ENCODE measurements at regions not wholly inside any gene's neighbourhood (a gene's known extent, or its start where the extent isn't known, plus 50 kb on each side); places are given as distances from the start of the nearest gene placed in this dataset.

DNA sequence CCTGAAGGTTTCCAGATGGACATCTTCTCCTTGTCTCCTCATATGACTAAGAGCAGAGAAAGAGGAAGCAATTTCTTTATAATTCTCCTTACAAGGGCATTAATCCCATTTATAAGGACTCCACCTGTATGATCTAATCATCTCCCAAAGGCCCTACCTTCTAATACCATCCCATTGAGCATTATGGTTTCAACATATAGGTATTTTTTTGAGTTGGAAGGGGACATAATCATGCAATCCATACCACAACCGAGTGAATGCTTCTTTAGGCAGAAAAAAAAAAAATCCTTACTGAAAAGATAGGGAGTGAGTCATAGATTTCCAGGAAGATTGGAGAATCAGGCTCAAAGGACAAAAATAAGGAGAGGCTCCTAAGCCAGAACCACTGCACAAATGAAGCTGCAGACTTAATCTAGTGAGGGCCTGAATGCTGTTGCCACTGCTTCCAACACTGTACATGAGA lies 312.5 kb upstream of the HS3ST1 start:
- WGBS, 2 experiments (ENCODE audit: extremely low coverage in 1 of 2, insufficient coverage in 1 of 2, insufficient read length in 1 of 2, insufficient replicate concordance in 2 of 2, low coverage in 1 of 2, low lambda C conversion rate in 2 of 2, missing lambda C conversion rate in 1 of 2), result 85% methylated on average over 1 of the region's 1 CpG; no CpG with 5 or more reads in 1 of the 2 experiments
- Histone ChIP-seq H2AFZ (ENCODE audit: low read length) (no peak overlapping the region), H3K9ac (replicated peaks in 1 of 4; ENCODE audit: extremely low read depth in 1 of 4, low read depth in 3 of 4, low read length in 3 of 4) (no peak overlapping the region), H4K5ac (ENCODE audit: insufficient read length, low read depth, low read length) (no peak overlapping the region), H3K18ac (ENCODE audit: extremely low read depth, low read length) (no peak overlapping the region), H2BK20ac (ENCODE audit: low read length) (no peak overlapping the region), H3K14ac (ENCODE audit: insufficient read length) (no peak overlapping the region), H2BK15ac (ENCODE audit: low read length) (no peak overlapping the region), H3K79me2 (ENCODE audit: control insufficient read depth in 1 of 2, insufficient read depth in 2 of 2, low read length in 2 of 2) (no peaks in the 10 kb centered on the region), H3K4me1 (replicated peaks in 1 of 4; ENCODE audit: control insufficient read depth in 3 of 4, insufficient read depth in 4 of 4, low read length in 3 of 4) (no peaks in the 10 kb centered on the region), H3K79me1 (ENCODE audit: low read depth, low read length) (no peaks in the 10 kb centered on the region), H2BK120ac (replicated peaks; ENCODE audit: low read depth, low read length) (no peak overlapping the region), H2AK5ac (ENCODE audit: low read depth, low read length) (no peak overlapping the region), H3K27ac (ENCODE audit: low read depth, low read length) (no peak overlapping the region), H3K27me3 (replicated peaks in 1 of 4; ENCODE audit: control insufficient read depth in 3 of 4, extremely low read depth in 1 of 4, insufficient read depth in 3 of 4, low read length in 3 of 4) (no peaks in the 10 kb centered on the region), H3K4me3 (ENCODE audit: extremely low read depth in 1 of 4, insufficient read depth in 2 of 4, low read depth in 3 of 4, low read length in 4 of 4) (no peak overlapping the region), H3K4me2 (ENCODE audit: insufficient read depth in 1 of 2, low read depth in 2 of 2, low read length in 2 of 2) (no peak overlapping the region), H2BK5ac (ENCODE audit: low read depth, low read length) (no peak overlapping the region), H3K23me2 (ENCODE audit: low read depth, low read length) (no peaks in the 10 kb centered on the region; the same call in 1 of the 2 replicates), H3K36me3 (ENCODE audit: control insufficient read depth in 2 of 4, insufficient read depth in 4 of 4, low read length in 3 of 4) (no peaks in the 10 kb centered on the region), H4K91ac (replicated peaks; ENCODE audit: insufficient read length, low read length) (no peak overlapping the region), H2BK12ac (ENCODE audit: low read depth, low read length) (no peak overlapping the region), H4K8ac (ENCODE audit: extremely low read depth, insufficient read depth, low read length) (no peak overlapping the region), H3K9me3 (ENCODE audit: insufficient read depth in 2 of 2, low read depth in 1 of 2, low read length in 1 of 2) (peaks cover 0 to 3% of the 10 kb centered on the region in 2 experiments; a peak in 2 of 4 replicates), H3K4ac (replicated peaks; ENCODE audit: insufficient read length, low read depth, low read length) (no peak overlapping the region), H4K20me1 (replicated peaks in 1 of 2; ENCODE audit: control insufficient read depth in 1 of 2, insufficient read depth in 2 of 2, low read length in 2 of 2) (no peaks in the 10 kb centered on the region), H3K23ac (ENCODE audit: insufficient read length) (no peak overlapping the region), H3K56ac (replicated peaks; ENCODE audit: insufficient read length, low read depth, low read length) (no peak overlapping the region)
- POLR2A ChIA-PET (ENCODE audit: partially characterized antibody), result no interaction called here
- TF ChIP-seq POU5F1 (IDR thresholded peaks at IDR 0.05; ENCODE audit: low read depth, low read length) (no peak), EP300 (IDR thresholded peaks at IDR 0.05; ENCODE audit: borderline replicate concordance in 1 of 2, low read depth in 2 of 2, low read length in 2 of 2) (no peak), GTF2F1 (IDR thresholded peaks at IDR 0.05; ENCODE audit: borderline replicate concordance, low read depth, low read length) (no peak), TAF7 (optimal IDR thresholded peaks at IDR 0.05; ENCODE audit: borderline replicate concordance, low read depth, low read length) (no peak), BACH1 (IDR thresholded peaks at IDR 0.05; ENCODE audit: low read length) (no peak), NANOG (IDR thresholded peaks at IDR 0.05; ENCODE audit: insufficient read depth, low read depth, low read length, poor library complexity, severe bottlenecking) (no peak), RBBP5 (IDR thresholded peaks at IDR 0.05; ENCODE audit: borderline replicate concordance, low read depth, low read length) (no peak), ZNF274 (IDR thresholded peaks at IDR 0.05; ENCODE audit: borderline replicate concordance, extremely low read depth, low read length) (no peak), CEBPB (IDR thresholded peaks at IDR 0.05; ENCODE audit: low read depth, low read length) (no peak)
- TF ChIP-seq, protein P1, sequence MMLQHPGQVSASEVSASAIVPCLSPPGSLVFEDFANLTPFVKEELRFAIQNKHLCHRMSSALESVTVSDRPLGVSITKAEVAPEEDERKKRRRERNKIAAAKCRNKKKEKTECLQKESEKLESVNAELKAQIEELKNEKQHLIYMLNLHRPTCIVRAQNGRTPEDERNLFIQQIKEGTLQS (IDR thresholded peaks at IDR 0.05; ENCODE audit: insufficient read depth, low read depth, low read length), result no peak
- no peak for DNase-seq (ENCODE audit: low read depth in 1 of 2, low spot score in 2 of 2)
- CTCF ChIA-PET (ENCODE audit: partially characterized antibody), result no interaction called here
- no peak for FAIRE-seq
